ENCODE measurements at regions not wholly inside any gene's neighbourhood (a gene's known extent, or its start where the extent isn't known, plus 50 kb on each side); places are given as distances from the start of the nearest gene placed in this dataset.

DNA sequence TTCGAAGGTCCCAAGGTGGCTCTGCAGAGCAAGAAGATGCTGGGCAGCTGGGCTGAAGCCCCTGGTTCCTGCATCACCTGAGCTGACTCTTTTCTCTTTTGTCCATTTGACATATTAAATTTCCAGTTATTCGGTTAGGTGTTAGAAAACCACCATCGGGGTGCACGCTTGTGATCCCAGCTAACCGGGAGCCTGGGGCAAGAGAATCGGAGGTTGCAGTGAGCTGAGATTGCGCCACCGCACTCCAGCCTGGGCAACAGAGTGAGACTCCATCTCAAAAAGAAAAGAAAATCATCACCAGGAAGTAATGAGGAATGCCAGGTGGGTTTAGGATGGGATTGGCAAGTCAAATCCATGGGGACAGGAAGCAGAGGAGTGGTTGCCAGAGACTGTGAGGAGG lies 76.3 kb upstream of the ZC3H12A start:
- H3K36me3 ChIP-seq (replicated peaks; ENCODE audit: insufficient read depth, low read length), result no peaks in the 10 kb centered on the region
- H3K9me3 ChIP-seq (replicated peaks; ENCODE audit: insufficient read depth, low read length), result no peaks in the 10 kb centered on the region
- no peaks in the 10 kb centered on the region for H4K20me1 ChIP-seq (ENCODE audit: insufficient read depth, low read length)
- no peaks in the 10 kb centered on the region for H3K4me1 ChIP-seq (ENCODE audit: low read length)
- H3K79me2 ChIP-seq (ENCODE audit: low read length), result no peaks in the 10 kb centered on the region
- TF ChIP-seq, protein P1, sequence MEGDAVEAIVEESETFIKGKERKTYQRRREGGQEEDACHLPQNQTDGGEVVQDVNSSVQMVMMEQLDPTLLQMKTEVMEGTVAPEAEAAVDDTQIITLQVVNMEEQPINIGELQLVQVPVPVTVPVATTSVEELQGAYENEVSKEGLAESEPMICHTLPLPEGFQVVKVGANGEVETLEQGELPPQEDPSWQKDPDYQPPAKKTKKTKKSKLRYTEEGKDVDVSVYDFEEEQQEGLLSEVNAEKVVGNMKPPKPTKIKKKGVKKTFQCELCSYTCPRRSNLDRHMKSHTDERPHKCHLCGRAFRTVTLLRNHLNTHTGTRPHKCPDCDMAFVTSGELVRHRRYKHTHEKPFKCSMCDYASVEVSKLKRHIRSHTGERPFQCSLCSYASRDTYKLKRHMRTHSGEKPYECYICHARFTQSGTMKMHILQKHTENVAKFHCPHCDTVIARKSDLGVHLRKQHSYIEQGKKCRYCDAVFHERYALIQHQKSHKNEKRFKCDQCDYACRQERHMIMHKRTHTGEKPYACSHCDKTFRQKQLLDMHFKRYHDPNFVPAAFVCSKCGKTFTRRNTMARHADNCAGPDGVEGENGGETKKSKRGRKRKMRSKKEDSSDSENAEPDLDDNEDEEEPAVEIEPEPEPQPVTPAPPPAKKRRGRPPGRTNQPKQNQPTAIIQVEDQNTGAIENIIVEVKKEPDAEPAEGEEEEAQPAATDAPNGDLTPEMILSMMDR (IDR thresholded peaks at IDR 0.05; ENCODE audit: low read length), result no peak
- TF ChIP-seq EZH2 (optimal IDR thresholded peaks at IDR 0.05; ENCODE audit: low read depth, low read length) (no peak), EZH2phosphoT487 (IDR thresholded peaks at IDR 0.05; ENCODE audit: low read length) (no peak)
- H3K9me2 ChIP-seq (replicated peaks; ENCODE audit: insufficient read depth, low read length), result no peaks in the 10 kb centered on the region
- no peaks in the 10 kb centered on the region for H3K27me3 ChIP-seq (replicated peaks; ENCODE audit: insufficient read depth, low read length)
- H3F3A ChIP-seq (ENCODE audit: insufficient read depth, low read length), result no peaks in the 10 kb centered on the region
- no peak overlapping the region for H3K9ac ChIP-seq (ENCODE audit: low read length)
- H3K4me3 ChIP-seq (ENCODE audit: low read length), result no peak overlapping the region
- H2AFZ ChIP-seq (ENCODE audit: low read length), result no peak overlapping the region
- no peak overlapping the region for H3K4me2 ChIP-seq (ENCODE audit: low read depth, low read length)
- no peak for DNase-seq
- H3K27ac ChIP-seq (ENCODE audit: low read length), result no peak overlapping the region

DNA sequence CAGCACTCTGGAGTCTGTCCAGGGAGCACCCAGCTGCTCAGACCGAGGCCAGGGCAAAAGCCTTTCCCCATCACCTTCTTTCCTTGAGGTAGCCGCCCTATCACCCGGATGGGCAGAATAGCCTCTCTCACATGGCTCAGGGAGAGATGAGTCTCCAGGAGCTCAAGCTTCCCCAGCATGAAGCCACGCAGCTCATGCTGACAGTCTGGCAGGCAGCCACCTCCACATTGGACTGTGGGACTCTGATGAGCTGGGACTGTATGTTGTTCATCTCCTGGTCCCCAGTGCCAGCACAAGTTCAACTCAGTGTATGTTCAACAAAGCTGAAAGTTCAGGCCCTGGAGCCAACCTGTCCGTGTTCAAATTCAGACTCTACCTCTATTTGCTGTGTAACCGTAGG lies 75.2 kb upstream of the ZC3H12A start:
- no peak overlapping the region for H3K9ac ChIP-seq (ENCODE audit: low read length)
- DNase-seq, result no peak

GRCh38 chr1:37399830-37400464 lies 74.4 kb upstream of the ZC3H12A start:
- H3K27ac ChIP-seq (ENCODE audit: low read length), result no peak overlapping the region
- no peak overlapping the region for H2AFZ ChIP-seq (ENCODE audit: low read length)
- no peaks in the 10 kb centered on the region for H3K9me2 ChIP-seq (replicated peaks; ENCODE audit: insufficient read depth, low read length)
- no peak overlapping the region for H3K4me2 ChIP-seq (ENCODE audit: low read depth, low read length)
- no peaks in the 10 kb centered on the region for H3K36me3 ChIP-seq (replicated peaks; ENCODE audit: insufficient read depth, low read length)
- no peak for DNase-seq
- H3K4me1 ChIP-seq (ENCODE audit: low read length), result no peaks in the 10 kb centered on the region
- no peaks in the 10 kb centered on the region for H3K9me3 ChIP-seq (replicated peaks; ENCODE audit: insufficient read depth, low read length)
- H3K79me2 ChIP-seq (ENCODE audit: low read length), result no peaks in the 10 kb centered on the region
- no peak overlapping the region for H3K9ac ChIP-seq (ENCODE audit: low read length)
- no peaks in the 10 kb centered on the region for H3K27me3 ChIP-seq (replicated peaks; ENCODE audit: insufficient read depth, low read length)
- TF ChIP-seq, protein P1 (IDR thresholded peaks at IDR 0.05; ENCODE audit: low read length), result no peak
- no peaks in the 10 kb centered on the region for H4K20me1 ChIP-seq (ENCODE audit: insufficient read depth, low read length)
- H3F3A ChIP-seq (ENCODE audit: insufficient read depth, low read length), result no peaks in the 10 kb centered on the region
- no peak overlapping the region for H3K4me3 ChIP-seq (ENCODE audit: low read length)

More for the DNA sequence above, 75.2 kb upstream of the ZC3H12A start:
- H4K20me1 ChIP-seq (ENCODE audit: insufficient read depth, low read length), result no peaks in the 10 kb centered on the region
- H3F3A ChIP-seq (ENCODE audit: insufficient read depth, low read length), result no peaks in the 10 kb centered on the region
- no peaks in the 10 kb centered on the region for H3K9me2 ChIP-seq (replicated peaks; ENCODE audit: insufficient read depth, low read length)
- H3K9me3 ChIP-seq (replicated peaks; ENCODE audit: insufficient read depth, low read length), result no peaks in the 10 kb centered on the region
- no peaks in the 10 kb centered on the region for H3K4me1 ChIP-seq (ENCODE audit: low read length)
- H3K79me2 ChIP-seq (ENCODE audit: low read length), result no peaks in the 10 kb centered on the region
- H3K4me3 ChIP-seq (ENCODE audit: low read length), result no peak overlapping the region
- H3K27me3 ChIP-seq (replicated peaks; ENCODE audit: insufficient read depth, low read length), result no peaks in the 10 kb centered on the region
- H3K36me3 ChIP-seq (replicated peaks; ENCODE audit: insufficient read depth, low read length), result no peaks in the 10 kb centered on the region
- no peak overlapping the region for H3K4me2 ChIP-seq (ENCODE audit: low read depth, low read length)
- H2AFZ ChIP-seq (ENCODE audit: low read length), result no peak overlapping the region
- TF ChIP-seq, protein P1 (IDR thresholded peaks at IDR 0.05; ENCODE audit: low read length), result no peak
- TF ChIP-seq EZH2 (optimal IDR thresholded peaks at IDR 0.05; ENCODE audit: low read depth, low read length) (no peak), EZH2phosphoT487 (IDR thresholded peaks at IDR 0.05; ENCODE audit: low read length) (no peak)
- H3K27ac ChIP-seq (ENCODE audit: low read length), result no peak overlapping the region

Data from MM.1S (cell line).